Brain microvascular endothelial cell (primary cell): ENCODE measurements at regions not wholly inside any gene's neighbourhood (a gene's known extent, or its start where the extent isn't known, plus 50 kb on each side); places are given as distances from the start of the nearest gene placed in this dataset.

Source experiments
- DNase-seq: peaks from one replicate; pipeline ENCODE4 v3.0.0-alpha.2; 2020
- H3K27ac ChIP-seq: fragments of 250-450 bp; sonication (Bioruptor Pico); 2 replicates; pipeline ENCODE4 v1.5.1; 2020; ENCODE audit warnings: mild to moderate bottlenecking, moderate library complexity
- H3K27me3 ChIP-seq: fragments of 250-450 bp; sonication (Bioruptor Pico); replicated peaks from 2 replicates; pipeline ENCODE4 v1.5.1; 2020; ENCODE audit warnings: mild to moderate bottlenecking
- H3K36me3 ChIP-seq: fragments of 250-450 bp; sonication (Bioruptor Pico); replicated peaks from 2 replicates; pipeline ENCODE4 v1.5.1; 2020; ENCODE audit warnings: mild to moderate bottlenecking
- H3K4me3 ChIP-seq: 2 replicates; pipeline ENCODE4 v1.5.1; 2011; ENCODE audit warnings: low read depth, mild to moderate bottlenecking, control low read depth, low read length, moderate library complexity
- in situ Hi-C: cut with HindIII; loops from 2 replicates; pipeline ENCODE4 v1.10.0; 2017; ENCODE audit warnings: low sequenced_read_pairs, low pct_ligation_motif_present
- TF ChIP-seq, protein P1 (sequence below): IDR thresholded peaks from 2 replicates; pipeline ENCODE4 v1.5.1; 2011; ENCODE audit warnings: low read depth, mild to moderate bottlenecking, moderate library complexity, low read length, control low read depth, inconsistent platforms; ENCODE audit errors: missing control alignments

DNA sequence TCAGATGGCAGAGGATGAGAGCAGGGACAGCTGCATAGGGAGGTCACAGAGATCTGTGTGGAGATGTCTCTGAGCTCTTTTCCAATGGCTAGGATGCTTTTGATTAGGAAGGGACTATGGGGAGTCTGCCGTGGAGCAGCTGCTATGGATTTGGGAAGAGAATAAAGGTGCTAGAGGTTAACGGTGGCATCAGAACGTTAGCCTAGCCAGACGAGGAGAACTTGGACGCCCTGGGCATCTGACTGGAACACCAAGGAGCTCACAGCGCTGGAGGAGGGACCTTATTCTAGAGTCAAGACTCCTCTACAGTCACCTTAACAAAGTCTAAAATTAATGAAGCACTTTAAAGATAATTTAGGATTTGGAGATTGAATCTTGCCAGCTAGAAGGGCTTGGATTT lies 157.2 kb upstream of the B3GAT1 start:
- no peaks in the 10 kb centered on the region for H3K36me3 ChIP-seq
- no peak overlapping the region for H3K27ac ChIP-seq
- TF ChIP-seq, protein P1, sequence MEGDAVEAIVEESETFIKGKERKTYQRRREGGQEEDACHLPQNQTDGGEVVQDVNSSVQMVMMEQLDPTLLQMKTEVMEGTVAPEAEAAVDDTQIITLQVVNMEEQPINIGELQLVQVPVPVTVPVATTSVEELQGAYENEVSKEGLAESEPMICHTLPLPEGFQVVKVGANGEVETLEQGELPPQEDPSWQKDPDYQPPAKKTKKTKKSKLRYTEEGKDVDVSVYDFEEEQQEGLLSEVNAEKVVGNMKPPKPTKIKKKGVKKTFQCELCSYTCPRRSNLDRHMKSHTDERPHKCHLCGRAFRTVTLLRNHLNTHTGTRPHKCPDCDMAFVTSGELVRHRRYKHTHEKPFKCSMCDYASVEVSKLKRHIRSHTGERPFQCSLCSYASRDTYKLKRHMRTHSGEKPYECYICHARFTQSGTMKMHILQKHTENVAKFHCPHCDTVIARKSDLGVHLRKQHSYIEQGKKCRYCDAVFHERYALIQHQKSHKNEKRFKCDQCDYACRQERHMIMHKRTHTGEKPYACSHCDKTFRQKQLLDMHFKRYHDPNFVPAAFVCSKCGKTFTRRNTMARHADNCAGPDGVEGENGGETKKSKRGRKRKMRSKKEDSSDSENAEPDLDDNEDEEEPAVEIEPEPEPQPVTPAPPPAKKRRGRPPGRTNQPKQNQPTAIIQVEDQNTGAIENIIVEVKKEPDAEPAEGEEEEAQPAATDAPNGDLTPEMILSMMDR, result no peak
- H3K27me3 ChIP-seq, result no peaks in the 10 kb centered on the region
- in situ Hi-C loops, result no loop called here
- H3K4me3 ChIP-seq, result no peak overlapping the region
- no peak for DNase-seq

DNA sequence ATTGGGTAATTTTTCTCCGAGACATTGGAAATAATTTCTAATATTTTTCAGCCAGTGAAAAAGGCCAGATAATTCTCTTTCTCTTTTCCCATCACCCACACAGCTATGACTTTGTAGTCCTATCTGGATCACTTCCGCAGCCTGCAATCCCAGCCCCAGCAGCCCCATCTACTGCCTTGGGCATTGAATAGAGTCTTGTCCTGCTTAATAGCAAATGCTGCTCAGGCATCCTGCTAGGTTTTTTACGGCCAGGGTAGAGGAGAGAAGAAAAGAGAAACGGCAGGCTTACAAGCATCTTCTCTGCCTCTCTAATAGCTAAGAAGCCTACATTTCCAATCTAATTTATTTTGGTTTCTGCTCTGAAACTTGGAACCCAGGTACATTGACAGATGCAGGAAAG lies 154.3 kb upstream of the B3GAT1 start:
- no peaks in the 10 kb centered on the region for H3K36me3 ChIP-seq
- TF ChIP-seq, protein P1, result no peak
- no peaks in the 10 kb centered on the region for H3K27me3 ChIP-seq
- in situ Hi-C loops, result no loop called here
- no peak overlapping the region for H3K4me3 ChIP-seq
- no peak overlapping the region for H3K27ac ChIP-seq
- DNase-seq, result no peak

DNA sequence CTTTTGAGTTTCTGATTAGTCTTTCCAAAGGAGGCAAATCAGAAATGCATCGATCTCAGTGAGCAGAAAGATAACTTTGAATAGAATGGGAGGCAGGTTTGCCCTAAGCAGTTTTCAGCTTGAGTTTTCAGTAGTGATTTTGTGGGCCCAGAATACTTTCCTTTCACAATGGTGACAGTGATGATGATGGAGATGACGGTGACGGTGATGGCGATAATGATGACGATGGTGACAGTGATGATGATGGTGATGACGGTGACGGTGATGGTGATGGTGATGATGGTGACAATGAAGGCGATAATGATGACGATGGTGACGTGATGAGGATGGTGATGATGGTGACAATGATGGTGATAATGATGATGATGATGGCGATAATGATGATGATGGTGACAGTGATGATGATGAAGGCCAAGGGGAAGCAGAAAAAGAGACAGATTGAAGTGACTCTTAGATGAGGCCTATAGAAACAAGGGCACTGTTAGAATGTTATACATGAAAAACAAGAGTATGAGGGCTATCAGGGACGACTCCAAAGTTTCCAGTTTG lies 153.4 kb upstream of the B3GAT1 start:
- no peak overlapping the region for H3K27ac ChIP-seq
- TF ChIP-seq, protein P1, result no peak
- in situ Hi-C loops, result no loop called here
- H3K4me3 ChIP-seq, result no peak overlapping the region
- no peaks in the 10 kb centered on the region for H3K36me3 ChIP-seq
- DNase-seq, result no peak
- H3K27me3 ChIP-seq, result no peaks in the 10 kb centered on the region

DNA sequence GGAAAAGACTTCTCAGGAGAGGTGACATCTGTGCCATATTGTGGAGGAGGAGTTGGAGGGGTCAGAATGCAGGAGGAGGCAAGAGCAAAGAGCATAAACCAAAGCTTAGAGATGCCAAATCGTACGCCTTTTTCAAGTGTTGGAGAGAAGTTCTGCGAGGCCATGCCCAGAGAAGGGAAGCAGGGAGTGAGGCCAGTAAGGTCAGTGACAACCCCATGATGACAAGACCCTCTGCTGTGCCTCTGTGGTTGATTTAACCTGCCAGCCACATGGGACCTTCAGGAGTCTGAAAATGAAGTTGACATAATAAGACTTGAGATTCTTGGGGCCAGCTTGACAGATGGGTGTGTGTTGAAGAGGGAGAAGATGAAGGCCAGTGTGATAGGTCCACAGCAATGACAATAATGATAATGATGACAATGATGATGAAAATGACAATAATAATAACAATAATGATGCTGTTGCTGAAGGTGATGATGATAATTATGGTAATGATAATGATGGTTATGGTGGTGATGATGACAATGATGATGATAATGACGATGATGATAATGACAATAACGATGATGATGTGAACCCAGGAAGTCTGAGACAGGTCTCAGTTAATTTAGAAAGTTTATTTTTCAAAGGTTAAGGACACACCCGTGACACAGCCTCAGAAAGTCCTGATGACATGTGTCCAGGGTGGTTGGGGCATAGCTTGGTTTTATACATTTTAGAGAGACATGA lies 152.6 kb upstream of the B3GAT1 start:
- Histone ChIP-seq H3K4me3 (no peak overlapping the region), H3K27me3 (no peaks in the 10 kb centered on the region), H3K36me3 (no peaks in the 10 kb centered on the region), H3K27ac (no peak overlapping the region)
- in situ Hi-C loops, result no loop called here
- TF ChIP-seq, protein P1, result no peak
- no peak for DNase-seq

DNA sequence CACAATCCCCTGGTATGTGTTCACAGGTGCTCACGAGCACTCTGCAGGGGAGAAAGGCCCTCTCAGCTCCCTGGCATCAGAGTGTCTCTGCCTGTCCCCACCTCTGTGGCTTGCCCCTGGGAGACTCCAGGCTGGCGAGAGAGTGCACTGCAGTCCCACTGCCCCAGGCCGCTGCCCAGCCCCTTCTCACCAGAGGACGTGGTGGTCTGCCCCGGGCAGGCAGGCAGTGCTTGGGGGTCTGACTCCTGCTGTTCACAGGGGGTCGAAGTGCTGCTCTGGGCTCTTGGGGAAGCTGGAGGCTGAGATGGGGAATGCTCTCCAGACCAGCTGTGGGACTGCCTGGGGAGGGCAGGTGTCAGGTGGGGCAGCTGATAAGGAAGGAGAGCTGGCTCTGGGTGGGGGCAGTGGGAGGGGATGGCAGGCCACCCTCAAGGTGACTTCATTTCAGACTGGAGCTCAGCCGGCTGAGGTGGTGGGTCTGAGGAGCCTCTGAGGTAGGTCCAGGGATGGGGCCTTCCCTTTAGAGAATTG lies 151.0 kb upstream of the B3GAT1 start:
- Histone ChIP-seq H3K4me3 (no peak overlapping the region), H3K36me3 (no peaks in the 10 kb centered on the region), H3K27me3 (no peaks in the 10 kb centered on the region), H3K27ac (no peak overlapping the region)
- no peak for DNase-seq
- TF ChIP-seq, protein P1, result no peak
- in situ Hi-C loops, result no loop called here
